NCI-H146 (cell line): ENCODE measurements at regions not wholly inside any gene's neighbourhood (a gene's known extent, or its start where the extent isn't known, plus 50 kb on each side); places are given as distances from the start of the nearest gene placed in this dataset.

Source experiments
- DNase-seq: peaks from one replicate; lab custom pipeline; 2025; lab: John Stamatoyannopoulos, UW

DNA sequence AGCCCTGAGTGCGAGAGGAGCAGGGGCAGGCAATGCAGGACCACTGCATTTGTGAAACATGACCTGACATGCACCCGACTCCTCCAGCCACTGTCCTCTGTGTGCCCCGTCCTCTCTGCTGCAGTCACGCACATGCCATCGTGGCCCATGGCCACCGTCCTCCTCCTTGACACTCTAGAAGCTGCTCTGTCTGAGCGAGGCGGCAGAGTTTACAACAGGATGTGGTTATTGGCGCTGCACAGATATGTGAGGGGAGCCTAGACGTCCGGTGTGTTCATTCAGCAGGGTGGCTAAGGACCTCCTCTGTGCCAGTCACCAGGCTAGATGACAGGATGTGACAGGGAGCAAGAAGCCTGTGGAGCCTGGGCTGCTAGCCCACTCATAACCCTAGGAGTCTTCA, 277.8 kb downstream of the FOXO1 start:
- no peak for DNase-seq

DNA sequence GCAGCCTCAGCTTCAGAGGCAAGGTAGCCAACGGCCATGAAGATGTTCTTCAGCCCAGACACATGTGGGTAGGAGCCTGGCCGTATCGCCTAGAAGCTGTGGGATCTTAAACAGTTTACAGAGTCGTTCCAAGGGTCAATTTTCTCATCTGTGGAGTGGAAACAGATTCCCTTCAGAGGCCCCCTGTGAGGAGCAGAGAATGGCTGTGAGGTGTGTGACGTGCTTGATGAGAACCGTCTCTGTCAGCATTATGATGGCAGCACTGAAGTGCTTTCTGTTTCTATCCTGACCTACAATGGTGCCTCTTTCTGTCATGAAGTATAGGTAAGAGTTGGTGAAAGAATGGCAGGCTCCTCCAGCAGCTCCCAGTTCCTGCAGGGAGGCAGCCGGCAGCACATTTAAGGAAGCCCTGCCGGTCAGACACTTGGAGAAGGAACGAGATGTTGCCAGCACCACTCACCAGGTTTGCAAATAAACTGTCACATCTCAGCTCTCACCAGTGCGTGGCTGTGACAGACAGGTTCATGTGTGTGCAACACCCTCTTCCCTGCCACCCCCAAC, 277.3 kb downstream of the FOXO1 start:
- DNase-seq, result no peak

DNA sequence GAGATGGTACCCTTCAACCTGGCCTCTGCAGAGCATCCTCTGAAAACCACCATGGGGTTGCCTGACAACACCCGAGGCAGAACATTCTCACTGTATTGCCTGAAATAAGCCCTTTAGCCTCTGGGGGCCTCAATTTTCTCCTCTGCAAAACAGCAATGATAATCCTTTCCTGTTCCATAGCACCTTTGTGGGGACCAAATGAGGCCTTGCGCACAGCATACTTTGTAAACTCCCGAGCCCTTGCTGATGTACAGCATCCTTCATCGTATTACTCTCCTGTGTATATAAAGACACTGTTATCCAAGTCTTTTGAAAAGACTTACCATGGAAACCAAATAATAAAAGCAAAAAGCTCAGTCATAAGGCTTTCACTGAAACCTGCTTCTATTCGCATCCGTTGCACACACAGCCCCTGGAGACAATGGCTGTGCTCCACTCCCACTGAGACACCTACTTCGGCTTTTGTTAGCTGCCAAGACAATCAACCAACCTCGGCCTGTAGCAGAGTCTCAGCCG, 276.0 kb downstream of the FOXO1 start:
- DNase-seq, result no peak

DNA sequence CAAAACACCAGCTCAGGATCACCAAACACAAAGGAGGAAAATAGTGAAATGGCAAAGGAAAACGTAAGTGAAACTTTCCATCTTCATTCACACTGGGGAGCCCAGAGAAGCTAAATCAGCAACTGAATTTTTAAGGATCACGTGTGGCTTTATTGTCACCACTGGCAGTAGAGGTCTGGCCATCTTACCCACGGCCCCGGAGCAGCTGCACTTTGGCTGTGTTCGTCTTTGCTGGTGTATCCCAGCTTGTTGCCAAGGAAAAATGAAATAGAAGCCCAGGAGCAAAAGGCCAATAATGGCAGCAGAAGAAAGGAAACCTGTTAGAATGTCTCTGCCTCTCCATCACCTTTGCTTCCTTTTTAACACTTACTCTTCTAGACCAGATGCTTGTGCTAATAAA, 274.7 kb downstream of the FOXO1 start:
- DNase-seq, result no peak

DNA sequence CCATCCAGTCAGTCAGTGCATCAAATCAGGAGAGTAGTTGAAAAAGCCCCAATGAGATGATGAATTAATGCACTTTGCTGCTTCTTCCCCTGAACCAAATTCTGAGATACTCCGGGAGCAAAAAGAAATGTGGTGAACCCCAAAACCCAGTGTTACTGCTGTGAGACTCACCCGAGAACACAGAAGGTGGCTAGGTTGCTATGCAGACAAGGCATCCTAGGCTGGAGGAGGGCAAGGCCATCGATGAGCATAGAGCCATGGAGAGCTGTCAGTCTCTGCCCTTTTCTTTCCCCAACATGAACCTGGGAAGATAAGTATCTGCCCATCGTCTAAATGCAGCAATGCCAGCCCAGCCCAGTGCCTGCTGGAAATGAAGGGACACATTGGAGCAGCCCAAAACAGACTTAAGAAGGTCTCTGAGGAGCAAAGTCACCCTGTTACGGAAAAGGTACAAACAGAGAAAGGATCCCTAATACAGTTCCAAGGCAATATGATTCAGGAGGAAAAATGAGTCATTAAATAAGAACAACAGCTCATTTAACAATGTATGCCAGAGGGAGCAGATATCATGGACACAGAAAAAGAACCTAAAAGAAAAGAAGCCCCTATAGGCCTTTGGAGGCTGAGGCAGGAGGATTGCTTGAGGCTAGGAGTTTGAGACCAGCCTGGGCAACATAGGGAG, 272.0 kb downstream of the FOXO1 start:
- DNase-seq, result no peak

DNA sequence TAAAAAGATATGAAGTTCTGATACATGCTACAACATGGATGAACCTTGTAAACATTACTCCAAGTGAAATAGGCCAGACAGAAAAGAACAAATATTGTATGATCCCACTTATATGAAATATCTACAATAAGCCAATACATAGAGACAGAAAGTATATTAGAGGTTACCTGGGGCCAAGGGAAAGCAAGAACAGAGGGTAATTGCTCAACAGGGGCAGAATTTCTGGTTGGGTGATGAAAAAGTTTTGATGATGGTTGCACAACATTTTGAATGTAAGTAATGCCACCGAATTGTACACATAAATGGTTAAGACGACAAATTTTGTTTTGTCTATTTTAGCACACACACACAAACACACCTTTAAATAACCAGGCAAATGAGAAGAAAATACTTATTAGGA, 268.4 kb downstream of the FOXO1 start:
- DNase-seq, result no peak

DNA sequence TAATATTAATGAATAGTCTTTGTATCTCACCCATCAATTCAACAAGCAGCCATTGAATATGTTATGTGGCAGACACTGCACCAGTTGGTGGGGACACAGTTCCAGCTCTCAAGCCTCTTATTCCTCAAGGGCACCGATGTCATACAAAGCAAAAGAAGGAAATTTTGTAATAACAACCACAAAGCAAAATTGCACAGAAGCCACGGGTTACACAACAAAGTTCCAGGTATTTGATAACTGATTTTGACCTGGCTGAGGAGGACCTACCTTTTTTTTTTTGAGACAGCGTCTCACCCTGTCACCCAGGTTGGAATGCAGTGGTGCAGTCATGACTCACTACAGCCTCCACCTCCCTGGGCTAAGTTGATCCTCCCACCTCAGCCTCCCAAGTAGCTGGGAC, 266.7 kb downstream of the FOXO1 start:
- DNase-seq, result no peak

DNA sequence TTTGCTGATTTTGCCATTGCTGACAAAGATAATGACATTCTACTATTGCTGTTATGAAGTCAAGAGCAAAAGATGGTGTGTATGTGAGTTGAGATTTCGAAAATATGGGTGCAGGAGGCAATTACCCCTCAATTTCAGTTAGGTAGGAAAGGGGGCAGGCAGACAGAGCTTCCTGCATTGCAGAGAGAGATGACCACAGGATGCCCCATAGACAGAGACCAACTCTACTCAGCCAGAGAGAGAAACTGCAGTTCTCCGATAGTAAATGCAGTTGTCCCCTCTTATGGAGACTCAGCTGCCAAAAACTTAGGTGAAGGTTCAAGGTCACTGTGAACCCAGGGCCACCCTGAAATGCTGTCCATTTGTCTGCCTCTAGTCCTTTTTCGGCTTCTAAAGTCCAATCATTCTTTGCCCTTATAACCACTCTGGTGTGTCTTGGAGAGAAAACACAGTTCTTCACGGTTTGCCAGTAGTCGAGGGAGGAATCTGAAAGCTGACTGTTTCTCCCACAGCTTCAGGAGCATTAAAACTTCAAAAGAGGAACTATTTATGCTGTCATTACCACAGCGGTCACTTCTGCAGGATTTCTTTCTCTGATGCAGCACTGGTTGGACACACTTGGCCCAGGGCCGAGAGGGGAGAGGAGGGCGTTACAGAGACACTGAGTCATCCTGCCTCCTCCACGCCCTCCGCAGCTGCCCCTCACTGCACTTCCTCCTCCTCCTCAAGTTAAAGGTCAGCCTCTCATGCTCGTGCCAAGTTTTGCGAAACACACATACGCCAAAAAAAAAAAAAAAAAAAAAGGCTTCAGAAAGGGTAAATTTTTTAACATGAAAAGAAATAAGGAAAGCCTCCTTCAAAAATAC, 264.3 kb downstream of the FOXO1 start:
- DNase-seq, result no peak

DNA sequence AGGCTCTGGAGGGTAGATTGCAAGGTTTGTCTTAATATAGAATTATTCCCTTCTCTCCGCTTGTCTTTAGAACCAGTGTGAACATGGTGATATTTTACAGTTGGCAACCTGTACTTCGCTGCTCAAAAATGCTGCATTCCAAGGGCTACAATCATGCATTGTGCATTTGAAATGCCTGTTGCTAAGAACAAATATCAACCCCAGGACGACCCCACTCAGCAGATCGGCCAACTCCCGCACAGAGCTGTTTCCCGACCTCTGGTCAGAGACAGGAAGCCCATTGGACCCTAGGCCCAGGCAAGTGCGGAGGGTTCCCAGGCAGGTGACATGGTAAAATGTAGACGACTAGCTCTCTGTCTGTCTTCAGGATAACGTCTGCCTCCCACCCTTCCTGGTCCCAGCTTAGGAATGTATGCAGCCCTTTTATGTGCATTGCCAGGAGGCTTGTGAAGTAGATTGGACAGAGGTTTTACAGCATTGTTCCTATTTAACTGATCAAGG, 263.5 kb downstream of the FOXO1 start:
- no peak for DNase-seq

DNA sequence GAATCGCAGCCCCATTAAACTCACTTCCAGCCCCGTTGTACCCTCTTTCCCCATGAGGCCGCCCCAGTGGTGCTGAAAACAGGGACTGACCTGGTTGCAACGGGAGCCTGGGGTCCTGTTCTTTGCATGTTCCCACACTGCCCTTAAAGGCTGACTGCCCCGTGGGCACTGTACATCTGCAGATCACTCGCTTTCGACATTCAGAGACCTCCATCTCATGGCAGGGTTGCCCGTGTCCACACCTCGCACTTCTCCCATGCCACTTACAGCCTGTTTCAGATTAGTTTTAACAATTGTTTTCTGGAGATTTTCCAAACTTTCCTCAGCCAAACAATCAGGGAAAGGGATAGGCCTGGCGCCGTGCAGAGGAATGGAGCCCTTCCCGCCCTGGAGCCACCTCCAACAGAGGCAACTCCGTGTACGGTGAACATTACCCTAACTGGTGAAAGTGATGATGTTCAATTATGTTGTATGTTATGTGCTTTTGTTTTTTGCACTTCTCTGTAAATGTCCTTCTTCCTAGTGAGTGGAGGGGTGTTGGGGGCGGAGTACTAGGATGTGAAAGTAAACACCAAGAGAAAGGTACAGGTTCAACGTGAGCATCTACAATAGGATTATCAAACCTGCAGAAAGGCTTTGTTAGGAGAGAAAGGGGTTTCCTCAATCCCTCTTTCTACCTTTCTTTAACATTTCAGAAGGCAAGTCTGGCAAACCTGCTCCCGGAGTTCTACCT, 262.8 kb downstream of the FOXO1 start:
- no peak for DNase-seq

DNA sequence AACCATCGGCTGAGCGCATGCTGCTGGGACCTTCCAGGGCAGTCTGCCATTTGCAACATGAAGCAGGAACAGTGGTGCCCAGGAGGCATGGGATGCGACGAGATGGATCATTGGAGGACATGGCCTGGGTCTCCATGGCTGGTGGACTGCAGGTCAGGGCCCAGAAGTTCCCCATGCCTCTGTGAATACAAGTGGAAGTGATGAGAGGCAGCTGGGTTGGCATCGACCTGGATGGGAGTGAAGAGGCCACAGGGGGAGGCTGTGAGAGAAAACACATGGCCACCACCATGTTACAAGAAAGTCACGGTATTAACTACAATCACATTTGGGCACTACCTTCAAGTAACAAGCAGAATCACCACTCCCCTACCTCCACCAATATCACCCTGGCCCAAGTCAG, 262.0 kb downstream of the FOXO1 start:
- DNase-seq, result no peak

DNA sequence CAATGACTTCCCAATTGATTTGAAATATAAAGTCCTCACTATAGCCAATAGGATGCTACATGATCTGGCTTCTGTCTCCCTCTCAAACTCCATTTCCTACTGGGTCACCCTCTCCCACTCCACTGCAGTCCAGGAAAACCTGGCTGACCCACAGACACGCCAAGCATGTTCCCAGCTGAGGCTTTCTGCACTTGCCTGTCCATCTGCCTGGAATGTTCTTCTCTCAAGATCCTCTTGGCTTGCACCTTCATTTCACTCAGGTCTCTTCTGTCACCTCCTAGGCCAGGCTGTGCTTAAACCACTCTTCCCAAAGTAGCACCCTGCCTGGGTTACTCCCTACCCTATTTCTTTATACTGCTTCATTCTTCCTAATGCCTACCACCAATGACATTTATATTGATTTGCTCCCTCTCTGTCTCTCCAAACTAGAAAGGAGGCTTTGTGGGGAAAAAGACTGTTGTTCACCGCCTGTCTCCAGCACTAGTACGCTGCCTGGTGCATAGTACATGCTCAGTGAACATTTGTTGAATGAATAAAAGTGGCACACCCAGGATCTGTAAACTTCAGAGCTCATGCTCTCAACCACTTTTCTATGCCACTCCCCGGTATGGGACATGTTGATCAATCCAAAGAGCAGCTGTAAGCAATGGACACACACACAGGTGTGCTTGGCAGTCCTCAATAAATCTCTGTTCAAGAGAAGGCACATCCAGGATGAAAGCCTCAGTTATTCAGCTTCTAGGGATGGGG, 261.3 kb downstream of the FOXO1 start:
- no peak for DNase-seq

DNA sequence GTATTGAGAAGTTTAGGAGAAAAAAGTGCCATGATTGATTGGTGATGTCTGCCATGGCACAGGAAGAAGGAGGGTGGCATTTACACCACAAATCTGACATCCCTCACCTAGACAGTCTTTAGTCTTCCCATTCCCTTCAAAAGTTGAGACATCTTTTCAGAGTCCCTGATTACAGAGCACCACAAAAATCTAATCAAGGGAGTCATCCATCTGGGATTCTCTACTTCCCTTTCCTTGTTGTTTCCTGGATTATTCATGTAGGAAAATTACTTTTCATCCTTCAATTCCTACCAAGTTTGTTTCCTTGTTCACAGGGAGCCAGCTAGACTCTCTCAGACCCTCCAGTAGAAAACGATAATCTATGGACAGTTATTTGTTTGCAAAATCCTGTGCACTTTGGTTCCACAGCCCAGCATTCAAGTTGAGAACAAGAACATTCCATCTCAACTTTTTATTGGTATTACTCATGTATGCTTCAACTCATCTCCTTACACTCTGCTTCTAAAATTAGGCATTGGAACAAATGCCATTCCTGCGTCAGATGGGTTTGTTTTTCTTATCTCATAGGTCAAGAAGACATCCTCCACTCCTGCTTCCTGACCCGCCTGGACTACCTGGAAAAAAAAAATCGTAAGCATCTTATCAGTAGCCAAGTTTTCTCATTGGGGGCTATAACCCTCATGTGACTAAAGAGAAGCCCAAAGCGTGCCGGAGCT, 259.9 kb downstream of the FOXO1 start:
- DNase-seq, result no peak

DNA sequence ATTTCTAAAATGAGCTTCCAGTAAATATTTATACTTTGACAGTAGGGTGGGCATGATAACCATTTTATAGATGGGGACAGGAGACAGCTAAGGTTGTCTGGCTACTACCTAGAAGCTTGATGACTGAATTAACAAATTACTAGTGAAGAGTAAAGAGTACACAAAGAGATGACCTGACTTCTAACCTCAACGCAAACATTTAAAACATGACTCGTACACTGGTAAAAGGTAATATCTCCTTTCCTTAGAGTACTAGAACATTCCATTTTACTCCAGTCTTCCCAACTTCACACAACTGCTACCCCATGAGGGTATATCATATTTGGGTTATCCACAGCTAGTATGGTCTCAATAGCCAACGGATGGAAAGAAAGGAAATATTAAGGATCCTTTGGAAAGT, 258.9 kb downstream of the FOXO1 start:
- DNase-seq, result no peak

DNA sequence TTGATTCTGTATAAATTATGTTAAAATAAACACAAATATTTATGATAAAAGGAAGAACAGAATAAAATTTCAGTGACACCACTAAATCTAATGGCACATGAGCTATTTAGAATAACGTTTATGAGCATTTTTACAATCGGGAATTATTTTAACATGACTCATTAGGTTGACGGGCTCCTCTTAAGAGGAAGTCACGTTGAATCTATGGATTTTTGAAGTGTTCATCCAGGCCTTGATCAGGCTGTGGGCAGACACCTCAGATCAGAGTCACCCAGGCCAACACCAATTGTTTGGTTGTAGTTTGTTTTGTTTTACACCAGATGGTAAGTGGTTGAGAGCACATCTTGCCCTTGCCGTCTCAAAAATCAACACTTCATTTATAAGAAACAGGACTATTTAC, 257.8 kb downstream of the FOXO1 start:
- no peak for DNase-seq

DNA sequence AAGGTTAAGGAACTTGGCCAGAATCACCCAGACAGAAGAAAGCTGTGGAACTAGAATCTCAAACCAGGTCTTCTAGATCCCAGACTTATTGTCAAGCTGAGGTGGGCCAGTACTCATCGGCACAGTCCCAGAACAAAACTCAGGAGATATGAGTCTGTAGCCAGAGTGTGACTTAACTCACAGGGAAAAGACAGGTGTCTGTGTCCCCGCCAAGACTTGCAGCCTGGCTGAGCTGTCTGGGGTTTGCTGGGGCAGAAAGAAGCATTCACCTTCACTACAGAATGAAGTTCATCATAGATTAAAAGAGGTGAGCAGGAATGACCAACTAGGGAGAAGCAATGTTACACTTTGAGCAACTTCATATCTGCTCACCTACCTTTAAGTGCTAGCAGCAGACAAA, 257.2 kb downstream of the FOXO1 start:
- DNase-seq, result no peak

DNA sequence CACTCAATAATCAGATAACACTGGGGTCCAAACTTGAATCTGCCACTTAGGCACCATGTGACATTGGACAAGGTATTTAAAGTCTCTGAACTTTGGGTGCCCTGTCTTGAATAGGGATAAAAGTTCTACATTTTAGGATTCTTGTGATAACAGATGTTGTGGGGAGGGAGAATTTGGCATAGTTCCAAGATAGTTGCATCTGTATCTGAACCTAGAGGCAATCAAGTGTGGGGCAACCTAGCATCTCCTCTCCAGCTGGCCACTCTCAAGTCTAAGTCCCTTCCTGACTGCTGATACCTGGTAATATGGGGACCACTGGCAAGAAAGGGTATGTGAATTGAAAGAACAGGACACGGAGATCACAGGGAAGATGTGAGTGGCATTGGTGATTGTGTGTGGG, 256.1 kb downstream of the FOXO1 start:
- DNase-seq, result no peak

DNA sequence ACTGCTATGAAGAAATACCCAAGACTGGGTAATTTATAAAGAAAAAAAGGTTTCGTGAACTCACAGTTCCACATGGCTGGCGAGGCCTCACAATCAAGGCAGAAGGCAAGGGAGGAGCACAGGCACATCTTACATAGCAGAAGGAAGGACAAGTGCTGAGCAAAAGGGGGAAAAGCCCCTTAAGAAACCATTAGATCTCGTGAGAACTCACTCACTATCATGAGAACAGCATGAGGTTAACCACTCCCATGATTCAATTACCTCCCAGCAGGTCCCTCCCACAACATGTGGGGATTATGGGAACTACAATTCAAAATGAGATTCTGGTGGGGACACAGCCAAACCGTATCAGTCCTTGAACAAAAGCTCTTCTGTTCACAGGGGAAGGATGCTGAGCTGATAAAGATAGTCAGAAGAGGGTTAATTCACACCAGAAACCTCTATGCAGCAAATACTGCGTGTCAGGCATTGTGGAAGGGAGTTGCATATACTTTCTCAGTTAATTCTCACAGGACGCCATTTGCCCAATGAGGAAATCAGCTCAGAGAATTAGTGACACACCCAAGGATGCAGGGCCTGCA, 246.2 kb downstream of the FOXO1 start:
- no peak for DNase-seq

DNA sequence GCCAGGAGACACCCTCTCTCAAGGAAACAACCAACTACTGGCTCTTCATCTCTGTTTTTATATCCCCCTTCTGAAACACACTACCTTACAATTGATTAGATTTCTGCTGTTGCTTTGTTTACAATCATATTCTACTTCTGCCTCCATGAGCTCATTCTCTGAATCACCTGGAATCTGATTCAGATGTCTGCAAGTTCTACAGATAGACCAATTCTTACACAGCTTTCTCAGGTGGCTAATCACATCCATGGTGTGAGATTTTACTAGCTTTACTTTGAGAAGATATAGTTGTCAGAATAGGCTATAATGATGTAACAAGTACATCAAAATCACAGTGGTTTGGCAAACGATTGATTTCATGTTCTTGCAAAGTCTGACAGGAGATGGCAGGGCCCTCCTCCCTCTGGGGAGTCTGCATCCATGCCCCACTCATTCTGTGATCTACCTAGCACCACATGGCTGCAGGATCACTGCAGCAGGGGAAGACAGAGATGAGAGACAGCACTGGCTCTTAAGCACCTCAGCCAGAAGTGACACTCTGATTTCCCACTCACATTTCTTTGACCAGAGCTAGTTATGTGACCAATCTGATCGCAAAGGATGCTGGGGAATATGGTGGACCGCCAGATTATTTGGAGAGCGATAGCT, 243.7 kb downstream of the FOXO1 start:
- no peak for DNase-seq

DNA sequence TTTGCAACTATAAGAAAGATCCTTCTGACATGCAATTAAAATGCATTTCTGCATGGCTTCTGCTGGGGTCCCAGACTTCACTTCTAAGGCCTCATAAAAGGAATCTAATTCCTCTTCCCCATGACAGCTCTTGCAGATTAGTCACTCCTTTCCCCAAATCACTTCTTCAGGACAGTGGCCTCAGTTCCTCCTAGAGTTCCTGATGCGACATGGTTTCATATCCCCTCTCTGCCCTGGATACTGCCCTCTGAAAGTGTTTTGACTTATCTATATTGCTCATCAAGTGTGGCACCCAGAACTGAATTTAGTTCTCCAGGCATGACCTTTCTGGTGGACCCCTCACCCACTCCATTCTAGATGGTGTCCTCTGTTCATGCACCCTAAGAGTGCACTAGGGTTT, 238.1 kb downstream of the FOXO1 start:
- DNase-seq, result no peak
